ENCODE measurements at regions not wholly inside any gene's neighbourhood (a gene's known extent, or its start where the extent isn't known, plus 50 kb on each side); places are given as distances from the start of the nearest gene placed in this dataset.

GRCh38 chr9:106689089-106689488 lies 173.9 kb upstream of the ZNF462 start:
- DNase-seq (ENCODE audit: low read depth in 2 of 2, low spot score in 1 of 2): no peak

- no peak for DNase-seq (ENCODE audit: low read depth in 2 of 2, low spot score in 1 of 2)
Observed at GRCh38 chr9:106691627-106692026, 171.3 kb upstream of the ZNF462 start.

GRCh38 chr9:106693558-106693957 lies 169.4 kb upstream of the ZNF462 start:
- DNase-seq (ENCODE audit: low read depth in 2 of 2, low spot score in 1 of 2): no peak

- no peak for DNase-seq (ENCODE audit: low read depth in 2 of 2, low spot score in 1 of 2)
Observed at GRCh38 chr9:106696804-106697203, 166.2 kb upstream of the ZNF462 start.

- DNase-seq (ENCODE audit: low read depth in 2 of 2, low spot score in 1 of 2): no peak
Observed at GRCh38 chr9:106697390-106697749, 165.6 kb upstream of the ZNF462 start.

- DNase-seq (ENCODE audit: low read depth in 2 of 2, low spot score in 1 of 2): no peak
Observed at GRCh38 chr9:106697750-106698502, 165.0 kb upstream of the ZNF462 start.

- no peak for DNase-seq (ENCODE audit: low read depth in 2 of 2, low spot score in 1 of 2)
Observed at GRCh38 chr9:106700676-106701075, 162.3 kb upstream of the ZNF462 start.

GRCh38 chr9:106701611-106702010 lies 161.4 kb upstream of the ZNF462 start:
- no peak for DNase-seq (ENCODE audit: low read depth in 2 of 2, low spot score in 1 of 2)

- no peak for DNase-seq (ENCODE audit: low read depth in 2 of 2, low spot score in 1 of 2)
Observed at GRCh38 chr9:106704056-106704615, 158.8 kb upstream of the ZNF462 start.

- no peak for DNase-seq (ENCODE audit: low read depth in 2 of 2, low spot score in 1 of 2)
Observed at GRCh38 chr9:106707291-106707690, 155.7 kb upstream of the ZNF462 start.

- no peak for DNase-seq (ENCODE audit: low read depth in 2 of 2, low spot score in 1 of 2)
Observed at GRCh38 chr9:106707738-106708474, 155.1 kb upstream of the ZNF462 start.

GRCh38 chr9:106708475-106709146 lies 154.4 kb upstream of the ZNF462 start:
- DNase-seq (ENCODE audit: low read depth in 2 of 2, low spot score in 1 of 2): no peak

- DNase-seq (ENCODE audit: low read depth in 2 of 2, low spot score in 1 of 2): no peak
Observed at GRCh38 chr9:106712279-106712678, 150.7 kb upstream of the ZNF462 start.

GRCh38 chr9:106713206-106713605 lies 149.8 kb upstream of the ZNF462 start:
- DNase-seq (ENCODE audit: low read depth in 2 of 2, low spot score in 1 of 2): no peak

- no peak for DNase-seq (ENCODE audit: low read depth in 2 of 2, low spot score in 1 of 2)
Observed at GRCh38 chr9:106716820-106717219, 146.1 kb upstream of the ZNF462 start.

GRCh38 chr9:106717686-106718085 lies 145.3 kb upstream of the ZNF462 start:
- no peak for DNase-seq (ENCODE audit: low read depth in 2 of 2, low spot score in 1 of 2)

GRCh38 chr9:106718936-106719335 lies 144.0 kb upstream of the ZNF462 start:
- no peak for DNase-seq (ENCODE audit: low read depth in 2 of 2, low spot score in 1 of 2)

- no peak for DNase-seq (ENCODE audit: low read depth in 2 of 2, low spot score in 1 of 2)
Observed at GRCh38 chr9:106722051-106722753, 140.8 kb upstream of the ZNF462 start.

GRCh38 chr9:106723926-106724325 lies 139.0 kb upstream of the ZNF462 start:
- no peak for DNase-seq (ENCODE audit: low read depth in 2 of 2, low spot score in 1 of 2)

GRCh38 chr9:106724566-106724965 lies 138.4 kb upstream of the ZNF462 start:
- no peak for DNase-seq (ENCODE audit: low read depth in 2 of 2, low spot score in 1 of 2)
